GM23338 (cell line): ENCODE measurements at regions not wholly inside any gene's neighbourhood (a gene's known extent, or its start where the extent isn't known, plus 50 kb on each side); places are given as distances from the start of the nearest gene placed in this dataset.

ENCODE experiments used
- CTCF ChIP-seq, 2 experiments: fragments of 200-600 bp in 1 of 2; sonication (generic) in 1 of 2; conservative IDR thresholded peaks; 2 replicates each; pipeline versions ENCODE4 v1.5.1 to v1.6.1; 2016 to 2017; ENCODE audit warnings: antibody characterized with exemption in 2 of 2, low read depth in 2 of 2, mild to moderate bottlenecking in 2 of 2, moderate library complexity in 1 of 2
- ETS1 ChIP-seq: IDR thresholded peaks from 2 replicates; pipeline ENCODE4 v1.6.1; 2016; ENCODE audit warnings: antibody characterized with exemption
- EZH2 ChIP-seq: fragments of 200-600 bp; sonication (generic); IDR thresholded peaks from one replicate; pipeline ENCODE4 v1.8.0; 2017; ENCODE audit warnings: antibody characterized with exemption, mild to moderate bottlenecking, low read depth; ENCODE audit not compliant: unreplicated experiment
- POLR2AphosphoS5 ChIP-seq: IDR thresholded peaks from 2 replicates; pipeline ENCODE4 v1.6.1; 2016; ENCODE audit warnings: antibody characterized with exemption, low read depth
- REST ChIP-seq: IDR thresholded peaks from one replicate; pipeline ENCODE4 v1.6.1; 2018; ENCODE audit warnings: antibody characterized with exemption; ENCODE audit not compliant: unreplicated experiment
- ZNF114 ChIP-seq: fragments of 250-450 bp; sonication (Bioruptor Pico); IDR thresholded peaks from 2 replicates; pipeline ENCODE4 v1.5.0; 2020; ENCODE audit warnings: mild to moderate bottlenecking, moderate library complexity
- ZNF462 ChIP-seq: fragments of 250-450 bp; sonication (Bioruptor Pico); IDR thresholded peaks from 2 replicates; pipeline ENCODE4 v1.5.0; 2020; ENCODE audit warnings: mild to moderate bottlenecking, moderate library complexity

GRCh38 chr12:85698937-85699336 is 137.3 kb downstream of the RASSF9 start (continued):
- TF ChIP-seq ZNF462 (CRISPR knock-in tag), result no peak
- no peak for TF ChIP-seq REST
- no peak for TF ChIP-seq ETS1
- no peak for TF ChIP-seq ZNF114 (CRISPR knock-in tag)
- TF ChIP-seq EZH2, result no peak
- no peak for TF ChIP-seq POLR2AphosphoS5
- TF ChIP-seq CTCF (conservative IDR thresholded peaks at IDR 0.05; ENCODE audit: low read depth in 2 of 2), result no peak
